Prostate gland (tissue), 2 donors: ENCODE measurements at regions not wholly inside any gene's neighbourhood (a gene's known extent, or its start where the extent isn't known, plus 50 kb on each side); places are given as distances from the start of the nearest gene placed in this dataset.

Experiments used
- DNase-seq: peaks from one replicate; pipeline ENCODE4 v3.0.0-alpha.2; 2019; ENCODE audit warnings: low spot score
- H3K27ac ChIP-seq, 2 donors: fragments of 200-600 bp; sonication (generic); 2 replicates each; pipeline ENCODE4 v1.5.1; 2017 to 2019
- H3K27me3 ChIP-seq: fragments of 200-600 bp; sonication (generic); replicated peaks from 2 replicates; pipeline ENCODE4 v1.5.1; 2019; ENCODE audit not compliant: insufficient read depth
- H3K36me3 ChIP-seq, 2 donors: fragments of 200-600 bp; sonication (generic); 1 replicate in 1 of 2; 2 replicates in 1 of 2; pipeline versions ENCODE4 v1.5.1 to v1.8.1; 2017 to 2019
- H3K4me1 ChIP-seq: fragments of 200-600 bp; sonication (generic); replicated peaks from 2 replicates; pipeline ENCODE4 v1.5.1; 2019
- H3K4me3 ChIP-seq, 2 donors: fragments of 200-600 bp; sonication (generic); 2 replicates each; pipeline ENCODE4 v1.5.1; 2017 to 2019
- H3K9me3 ChIP-seq: fragments of 200-600 bp; sonication (generic); 2 replicates; pipeline ENCODE4 v1.5.1; 2017
- CTCF ChIP-seq, 4 experiments: fragments of 200-600 bp in 2 of 4; fragments of 450-650 bp in 2 of 4; sonication (generic) in 2 of 4; IDR thresholded peaks; 1 replicate in 3 of 4; 2 replicates in 1 of 4; pipeline ENCODE4 v1.5.1; 2016 to 2019; ENCODE audit warnings: antibody characterized with exemption in 4 of 4, mild to moderate bottlenecking in 2 of 4, moderate library complexity in 2 of 4
- POLR2A ChIP-seq: fragments of 450-650 bp; IDR thresholded peaks from one replicate; pipeline ENCODE4 v1.6.1; 2016; ENCODE audit warnings: antibody characterized with exemption, mild to moderate bottlenecking
- POLR2AphosphoS5 ChIP-seq: sonication (generic); formaldehyde crosslinking; IDR thresholded peaks from one replicate; pipeline ENCODE4 v1.6.1; 2017; ENCODE audit warnings: antibody characterized with exemption
- WGBS: methylation state at CpG from one replicate; pipeline ENCODE4 v1.1.5; 2018; 5-methylcytosine and 5-hydroxymethylcytosine counted together
- intact Hi-C: fragments of 100-400 bp; cut with DNase I; formaldehyde crosslinking; loops from one replicate; pipeline ENCODE4 v1.14.2; 2022

DNA sequence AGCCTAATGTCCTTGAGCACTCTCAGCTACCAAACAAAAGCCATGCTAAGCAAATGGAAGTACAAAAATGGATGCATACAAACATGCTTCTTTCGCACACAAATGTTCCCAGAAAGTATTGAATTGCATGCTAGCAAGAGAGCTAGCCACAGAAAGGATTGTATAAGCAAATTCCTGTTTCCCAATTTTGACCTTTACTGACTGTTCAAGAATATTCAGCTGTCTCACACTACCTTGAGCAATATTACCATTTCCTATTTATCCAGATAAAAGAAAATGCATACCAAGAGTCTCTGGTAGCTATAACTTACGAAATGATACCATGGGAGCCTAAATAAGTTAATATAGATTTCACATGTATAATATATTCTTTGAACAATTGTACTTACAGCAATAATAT lies 264.6 kb downstream of the TMEM167A start:
- intact Hi-C loops = no loop called here
- WGBS = 89% methylated on average over 2 of the region's 2 CpGs
- TF ChIP-seq CTCF (IDR thresholded peaks at IDR 0.05) = no peak
- no peak for TF ChIP-seq POLR2A
- TF ChIP-seq POLR2AphosphoS5 = no peak

DNA sequence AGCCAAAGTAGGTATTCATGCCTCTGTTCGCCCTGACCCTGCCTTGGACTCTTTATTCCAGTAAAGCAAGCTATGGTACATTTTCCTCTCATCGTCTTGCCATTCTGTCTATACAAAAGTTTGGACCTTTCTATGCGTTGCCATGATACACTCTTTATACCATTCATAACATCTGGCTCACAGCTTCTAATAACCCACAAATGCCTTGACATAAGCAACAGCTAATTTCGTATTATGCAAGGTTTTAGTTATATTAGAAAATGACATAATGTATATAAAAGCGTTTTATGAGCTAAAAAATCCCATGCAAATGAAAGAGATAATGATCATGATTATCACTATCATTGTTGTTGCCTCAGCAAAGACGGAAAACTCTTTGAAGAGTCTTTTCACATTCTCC lies 265.7 kb downstream of the TMEM167A start:
- no peaks in the 10 kb centered on the region for H3K4me1 ChIP-seq
- WGBS = 81% methylated on average over 6 of the region's 6 CpGs
- no peak overlapping the region for H3K4me3 ChIP-seq
- no peaks in the 10 kb centered on the region for H3K27me3 ChIP-seq
- H3K9me3 ChIP-seq = no peaks in the 10 kb centered on the region
- no peak overlapping the region for H3K27ac ChIP-seq
- H3K36me3 ChIP-seq = no peaks in the 10 kb centered on the region
- intact Hi-C loops = no loop called here
- TF ChIP-seq CTCF (IDR thresholded peaks at IDR 0.05) (no peak), POLR2A (no peak), POLR2AphosphoS5 (no peak)
- DNase-seq = no peak

More for the DNA sequence above, 264.6 kb downstream of the TMEM167A start:
- Histone ChIP-seq H3K36me3 (no peaks in the 10 kb centered on the region), H3K9me3 (no peaks in the 10 kb centered on the region), H3K4me1 (no peaks in the 10 kb centered on the region), H3K27ac (no peak overlapping the region), H3K4me3 (no peak overlapping the region), H3K27me3 (no peaks in the 10 kb centered on the region)
- no peak for DNase-seq

- no peak for DNase-seq
- TF ChIP-seq POLR2A = no peak
- TF ChIP-seq CTCF (IDR thresholded peaks at IDR 0.05) = no peak
- TF ChIP-seq POLR2AphosphoS5 = no peak
- Histone ChIP-seq H3K9me3 (no peaks in the 10 kb centered on the region), H3K4me1 (no peaks in the 10 kb centered on the region), H3K27me3 (no peaks in the 10 kb centered on the region), H3K27ac (no peak overlapping the region), H3K36me3 (no peaks in the 10 kb centered on the region), H3K4me3 (no peak overlapping the region)
- WGBS = 94% methylated on average over 2 of the region's 2 CpGs
- intact Hi-C loops = no loop called here
These were observed 267.6 kb downstream of the TMEM167A start for GRCh38 chr5:82809420-82810143.

DNA sequence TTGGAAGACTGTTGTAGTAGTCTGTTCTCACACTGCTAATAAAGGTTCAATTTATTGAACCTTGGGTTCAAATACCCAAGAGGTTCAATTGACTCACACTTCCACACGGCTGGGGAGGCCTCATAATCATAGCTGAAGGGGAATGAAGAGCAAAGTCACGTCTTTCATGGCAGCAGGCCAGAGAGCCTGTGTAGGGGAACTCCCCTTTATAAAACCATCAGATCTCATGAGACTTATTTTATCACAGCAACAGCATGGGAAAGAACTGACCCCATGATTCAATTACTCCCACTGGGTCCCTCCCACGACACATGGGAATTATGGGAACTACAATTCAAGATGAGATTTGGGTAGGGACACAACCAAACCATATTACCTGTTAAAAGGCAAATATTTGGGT lies 268.2 kb downstream of the TMEM167A start:
- TF ChIP-seq POLR2A (no peak), CTCF (IDR thresholded peaks at IDR 0.05) (no peak), POLR2AphosphoS5 (no peak)
- no peak for DNase-seq
- no peaks in the 10 kb centered on the region for H3K4me1 ChIP-seq
- H3K27ac ChIP-seq = no peak overlapping the region
- H3K9me3 ChIP-seq = no peaks in the 10 kb centered on the region
- intact Hi-C loops = no loop called here
- no peak overlapping the region for H3K4me3 ChIP-seq
- no peaks in the 10 kb centered on the region for H3K36me3 ChIP-seq
- H3K27me3 ChIP-seq = no peaks in the 10 kb centered on the region
- 46% methylated on average over 3 of the region's 3 CpGs for WGBS

GRCh38 chr5:82807021-82807420 lies 270.2 kb downstream of the TMEM167A start:
- Histone ChIP-seq H3K27ac (no peak overlapping the region), H3K4me1 (no peaks in the 10 kb centered on the region), H3K27me3 (no peaks in the 10 kb centered on the region), H3K36me3 (no peaks in the 10 kb centered on the region), H3K4me3 (no peak overlapping the region), H3K9me3 (no peaks in the 10 kb centered on the region)
- TF ChIP-seq CTCF (IDR thresholded peaks at IDR 0.05) = no peak
- no peak for TF ChIP-seq POLR2AphosphoS5
- TF ChIP-seq POLR2A = no peak
- no peak for DNase-seq
- intact Hi-C loops = no loop called here
- 84% methylated on average over 2 of the region's 2 CpGs for WGBS
